ENCODE measurements at regions not wholly inside any gene's neighbourhood (a gene's known extent, or its start where the extent isn't known, plus 50 kb on each side); places are given as distances from the start of the nearest gene placed in this dataset.
"Not testable (repeated sequence)": the region's sequence is repeated elsewhere in the genome, so short reads cannot be mapped to it uniquely, and the experiment has no call there.

GRCh38 chr10:78437407-78437768, 403.7 kb downstream of the RPS24 start:
- H3K27me3 ChIP-seq (ENCODE audit: control insufficient read depth in 1 of 2, insufficient read depth in 2 of 2, low read length in 2 of 2) = no peaks in the 10 kb centered on the region
- no peaks in the 10 kb centered on the region for H3K36me3 ChIP-seq (ENCODE audit: control insufficient read depth in 2 of 2, insufficient read depth in 2 of 2, low read length in 1 of 2)
- H3K4me3 ChIP-seq (ENCODE audit: low read depth in 1 of 2, low read length in 2 of 2) = no peak overlapping the region
- H3K4me1 ChIP-seq (ENCODE audit: control insufficient read depth in 2 of 2, insufficient read depth in 2 of 2, low read length in 1 of 2) = peaks cover 2 to 7% of the 10 kb centered on the region in 2 donors
- no peak overlapping the region for H3K27ac ChIP-seq (ENCODE audit: low read depth in 2 of 2, low read length in 1 of 2)
- 85 to 86% methylated on average over 5 of the region's 5 CpGs for WGBS, 2 donors
- no peaks in the 10 kb centered on the region for H3K9me3 ChIP-seq (ENCODE audit: control insufficient read depth in 2 of 2, insufficient read depth in 1 of 2, low read depth in 1 of 2, low read length in 1 of 2)

GRCh38 chr10:78437998-78438906, 404.6 kb downstream of the RPS24 start:
- H3K4me3 ChIP-seq (ENCODE audit: low read depth in 1 of 2, low read length in 2 of 2) = no peak overlapping the region
- no peaks in the 10 kb centered on the region for H3K9me3 ChIP-seq (ENCODE audit: control insufficient read depth in 2 of 2, insufficient read depth in 1 of 2, low read depth in 1 of 2, low read length in 1 of 2)
- no peak overlapping the region for H3K27ac ChIP-seq (ENCODE audit: low read depth in 2 of 2, low read length in 1 of 2)
- H3K27me3 ChIP-seq (ENCODE audit: control insufficient read depth in 1 of 2, insufficient read depth in 2 of 2, low read length in 2 of 2) = no peaks in the 10 kb centered on the region
- H3K4me1 ChIP-seq (ENCODE audit: control insufficient read depth in 2 of 2, insufficient read depth in 2 of 2, low read length in 1 of 2) = peaks cover 2 to 7% of the 10 kb centered on the region in 2 donors
- WGBS, 2 donors = 55 to 59% methylated on average over 9 of the region's 9 CpGs
- H3K36me3 ChIP-seq (ENCODE audit: control insufficient read depth in 2 of 2, insufficient read depth in 2 of 2, low read length in 1 of 2) = no peaks in the 10 kb centered on the region

- Histone ChIP-seq H3K4me1 (ENCODE audit: control insufficient read depth in 2 of 2, insufficient read depth in 2 of 2, low read length in 1 of 2) (peaks cover 2 to 6% of the 10 kb centered on the region in 2 donors), H3K9me3 (ENCODE audit: control insufficient read depth in 2 of 2, insufficient read depth in 1 of 2, low read depth in 1 of 2, low read length in 1 of 2) (no peaks in the 10 kb centered on the region), H3K27me3 (ENCODE audit: control insufficient read depth in 1 of 2, insufficient read depth in 2 of 2, low read length in 2 of 2) (no peaks in the 10 kb centered on the region), H3K36me3 (ENCODE audit: control insufficient read depth in 2 of 2, insufficient read depth in 2 of 2, low read length in 1 of 2) (no peaks in the 10 kb centered on the region), H3K4me3 (ENCODE audit: low read depth in 1 of 2, low read length in 2 of 2) (no peak overlapping the region), H3K27ac (ENCODE audit: low read depth in 2 of 2, low read length in 1 of 2) (no peak overlapping the region)
- WGBS, 2 donors = 84 to 86% methylated on average over 12 of the region's 12 CpGs
Observed at GRCh38 chr10:78438907-78439809, 405.5 kb downstream of the RPS24 start.

DNA sequence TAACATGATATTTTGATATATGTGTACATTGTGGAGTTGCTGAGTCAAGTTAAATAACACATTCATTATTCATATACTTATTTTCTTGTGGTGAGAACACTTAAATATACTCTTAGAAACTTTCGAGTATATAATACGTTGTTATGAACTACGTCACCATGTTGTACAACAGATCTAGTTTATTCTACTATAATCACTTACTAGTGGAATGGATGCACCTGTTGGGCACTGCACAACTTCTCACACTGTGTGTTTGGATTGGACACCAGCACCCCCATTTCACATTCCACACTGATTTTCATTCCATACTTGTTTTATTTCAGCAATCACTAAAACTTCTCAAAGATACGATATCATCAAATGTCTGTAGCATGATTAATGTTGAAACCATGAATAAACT, 407.3 kb downstream of the RPS24 start:
- H3K4me3 ChIP-seq (ENCODE audit: low read depth in 1 of 2, low read length in 2 of 2) = no peak overlapping the region
- peaks cover 2 to 4% of the 10 kb centered on the region in 2 donors for H3K4me1 ChIP-seq (ENCODE audit: control insufficient read depth in 2 of 2, insufficient read depth in 2 of 2, low read length in 1 of 2)
- H3K9me3 ChIP-seq (ENCODE audit: control insufficient read depth in 2 of 2, insufficient read depth in 1 of 2, low read depth in 1 of 2, low read length in 1 of 2) = no peaks in the 10 kb centered on the region
- no peak overlapping the region for H3K27ac ChIP-seq (ENCODE audit: low read depth in 2 of 2, low read length in 1 of 2)
- WGBS, 2 donors = 83 to 94% methylated on average over 4 of the region's 4 CpGs
- H3K36me3 ChIP-seq (ENCODE audit: control insufficient read depth in 2 of 2, insufficient read depth in 2 of 2, low read length in 1 of 2) = no peaks in the 10 kb centered on the region
- H3K27me3 ChIP-seq (ENCODE audit: control insufficient read depth in 1 of 2, insufficient read depth in 2 of 2, low read length in 2 of 2) = no peaks in the 10 kb centered on the region

DNA sequence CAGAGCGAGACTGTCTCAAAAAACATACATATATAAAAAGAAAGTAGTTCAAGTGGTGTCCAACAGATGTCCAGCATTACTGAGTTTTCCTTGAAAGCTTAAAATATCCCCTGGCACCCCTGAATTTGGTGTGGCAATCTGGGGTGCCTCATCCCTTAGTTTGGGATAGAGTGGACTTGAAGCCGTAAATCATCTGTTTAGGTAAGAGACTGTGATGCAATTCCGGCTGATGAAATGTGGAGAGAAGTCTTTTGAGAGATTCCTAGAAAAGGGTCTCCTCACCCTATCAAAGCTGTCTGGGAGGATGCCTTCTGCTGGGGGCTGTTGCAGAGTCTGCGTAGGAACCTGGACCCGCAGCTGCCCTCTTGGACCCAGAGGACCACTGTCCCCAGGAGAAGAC, 408.0 kb downstream of the RPS24 start:
- H3K9me3 ChIP-seq (ENCODE audit: control insufficient read depth in 2 of 2, insufficient read depth in 1 of 2, low read depth in 1 of 2, low read length in 1 of 2) = no peaks in the 10 kb centered on the region
- 96 to 98% methylated on average over 5 of the region's 5 CpGs for WGBS, 2 donors
- H3K27me3 ChIP-seq (ENCODE audit: control insufficient read depth in 1 of 2, insufficient read depth in 2 of 2, low read length in 2 of 2) = no peaks in the 10 kb centered on the region
- H3K4me1 ChIP-seq (ENCODE audit: control insufficient read depth in 2 of 2, insufficient read depth in 2 of 2, low read length in 1 of 2) = peaks cover 2 to 4% of the 10 kb centered on the region in 2 donors
- H3K27ac ChIP-seq (ENCODE audit: low read depth in 2 of 2, low read length in 1 of 2) = no peak overlapping the region
- H3K36me3 ChIP-seq (ENCODE audit: control insufficient read depth in 2 of 2, insufficient read depth in 2 of 2, low read length in 1 of 2) = no peaks in the 10 kb centered on the region
- no peak overlapping the region for H3K4me3 ChIP-seq (ENCODE audit: low read depth in 1 of 2, low read length in 2 of 2)

GRCh38 chr10:78442836-78443550, 409.3 kb downstream of the RPS24 start:
- no peak overlapping the region for H3K27ac ChIP-seq (ENCODE audit: low read depth in 2 of 2, low read length in 1 of 2)
- no peaks in the 10 kb centered on the region for H3K9me3 ChIP-seq (ENCODE audit: control insufficient read depth in 2 of 2, insufficient read depth in 1 of 2, low read depth in 1 of 2, low read length in 1 of 2)
- H3K4me1 ChIP-seq (ENCODE audit: control insufficient read depth in 2 of 2, insufficient read depth in 2 of 2, low read length in 1 of 2) = peaks cover 2 to 4% of the 10 kb centered on the region in 2 donors
- H3K36me3 ChIP-seq (ENCODE audit: control insufficient read depth in 2 of 2, insufficient read depth in 2 of 2, low read length in 1 of 2) = no peaks in the 10 kb centered on the region
- 80 to 87% methylated on average over 13 of the region's 13 CpGs for WGBS, 2 donors
- H3K4me3 ChIP-seq (ENCODE audit: low read depth in 1 of 2, low read length in 2 of 2) = no peak overlapping the region
- H3K27me3 ChIP-seq (ENCODE audit: control insufficient read depth in 1 of 2, insufficient read depth in 2 of 2, low read length in 2 of 2) = no peaks in the 10 kb centered on the region

- WGBS, 2 donors = 84% methylated on average over 11 of the region's 11 CpGs
Observed at GRCh38 chr10:78443900-78444571, 410.4 kb downstream of the RPS24 start.

DNA sequence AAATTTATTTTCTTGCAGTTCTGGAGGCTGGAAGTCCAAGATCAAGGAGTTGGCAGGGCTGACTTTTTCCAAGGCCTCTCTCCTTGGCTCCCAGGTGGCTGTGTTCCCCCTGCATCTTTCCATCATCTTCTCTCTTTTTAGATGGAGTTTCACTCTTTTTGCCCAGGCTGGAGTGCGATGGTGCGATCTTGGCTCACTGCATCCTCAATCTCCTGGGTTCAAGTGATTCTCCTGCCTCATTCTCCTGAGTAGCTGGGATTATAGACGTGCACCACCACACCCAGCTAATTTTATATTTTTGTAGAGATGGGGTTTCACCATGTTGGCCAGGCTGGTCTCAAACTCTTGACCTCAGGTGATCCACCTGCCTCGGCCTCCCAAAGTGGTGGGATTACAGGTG, 411.1 kb downstream of the RPS24 start:
- not testable (repeated sequence) for H3K9me3 ChIP-seq (ENCODE audit: control insufficient read depth in 2 of 2, insufficient read depth in 1 of 2, low read depth in 1 of 2, low read length in 1 of 2); H3K27ac ChIP-seq (ENCODE audit: low read depth in 2 of 2, low read length in 1 of 2); H3K4me3 ChIP-seq (ENCODE audit: low read depth in 1 of 2, low read length in 2 of 2); H3K36me3 ChIP-seq (ENCODE audit: control insufficient read depth in 2 of 2, insufficient read depth in 2 of 2, low read length in 1 of 2); H3K4me1 ChIP-seq (ENCODE audit: control insufficient read depth in 2 of 2, insufficient read depth in 2 of 2, low read length in 1 of 2); H3K27me3 ChIP-seq (ENCODE audit: control insufficient read depth in 1 of 2, insufficient read depth in 2 of 2, low read length in 2 of 2)
- 73 to 80% methylated on average over 4 of the region's 4 CpGs for WGBS, 2 donors

More at GRCh38 chr10:78443900-78444571, 410.4 kb downstream of the RPS24 start:
- no peaks in the 10 kb centered on the region for H3K27me3 ChIP-seq (ENCODE audit: control insufficient read depth in 1 of 2, insufficient read depth in 2 of 2, low read length in 2 of 2)
- H3K36me3 ChIP-seq (ENCODE audit: control insufficient read depth in 2 of 2, insufficient read depth in 2 of 2, low read length in 1 of 2) = no peaks in the 10 kb centered on the region
- H3K9me3 ChIP-seq (ENCODE audit: control insufficient read depth in 2 of 2, insufficient read depth in 1 of 2, low read depth in 1 of 2, low read length in 1 of 2) = no peaks in the 10 kb centered on the region
- no peak overlapping the region for H3K4me3 ChIP-seq (ENCODE audit: low read depth in 1 of 2, low read length in 2 of 2)
- H3K27ac ChIP-seq (ENCODE audit: low read depth in 2 of 2, low read length in 1 of 2) = no peak overlapping the region
- H3K4me1 ChIP-seq (ENCODE audit: control insufficient read depth in 2 of 2, insufficient read depth in 2 of 2, low read length in 1 of 2) = peaks cover 0 to under 1% of the 10 kb centered on the region in 2 donors

- H3K27ac ChIP-seq (ENCODE audit: low read depth in 2 of 2, low read length in 1 of 2) = no peak overlapping the region
- no peaks in the 10 kb centered on the region for H3K36me3 ChIP-seq (ENCODE audit: control insufficient read depth in 2 of 2, insufficient read depth in 2 of 2, low read length in 1 of 2)
- no peaks in the 10 kb centered on the region for H3K4me1 ChIP-seq (ENCODE audit: control insufficient read depth in 2 of 2, insufficient read depth in 2 of 2, low read length in 1 of 2)
- H3K4me3 ChIP-seq (ENCODE audit: low read depth in 1 of 2, low read length in 2 of 2) = no peak overlapping the region
- no peaks in the 10 kb centered on the region for H3K9me3 ChIP-seq (ENCODE audit: control insufficient read depth in 2 of 2, insufficient read depth in 1 of 2, low read depth in 1 of 2, low read length in 1 of 2)
- WGBS, 2 donors = 88 to 91% methylated on average over 2 of the region's 2 CpGs
- no peaks in the 10 kb centered on the region for H3K27me3 ChIP-seq (ENCODE audit: control insufficient read depth in 1 of 2, insufficient read depth in 2 of 2, low read length in 2 of 2)
Observed at GRCh38 chr10:78445308-78445707, 411.6 kb downstream of the RPS24 start.

All from esophagus (tissue), 2 donors.